ENCODE measurements at regions not wholly inside any gene's neighbourhood (a gene's known extent, or its start where the extent isn't known, plus 50 kb on each side); places are given as distances from the start of the nearest gene placed in this dataset.

- ChIA-PET POLR2A (no interaction called here), CTCF (interaction anchor here (2.4 to 14.1 kb wide), 2 partner anchors 162 to 223 kb away, joined by 8 to 340 read pairs; no protein-coding TSS in a partner anchor)
These were observed 76.4 kb upstream of the MAN1A2 start for GRCh38 chr1:117290890-117291289.

GRCh38 chr1:117289316-117289870 lies 77.9 kb upstream of the MAN1A2 start:
- TF ChIP-seq CTCF (IDR thresholded peaks at IDR 0.05; ENCODE audit: insufficient read depth, low read length, missing control alignments), result no peak
- no peak overlapping the region for H3K4me3 ChIP-seq (ENCODE audit: low read depth, low read length)
- ChIA-PET CTCF (interaction anchor here (0.8 to 14.1 kb wide), 5 partner anchors 161 to 564 kb away, joined by 3 to 340 read pairs (median 3); partner anchors contain the start of gene TTF2), POLR2A (no interaction called here)
- DNase-seq (ENCODE audit: low read depth, low spot score), result no peak

More at GRCh38 chr1:117290890-117291289, 76.4 kb upstream of the MAN1A2 start:
- TF ChIP-seq CTCF (IDR thresholded peaks at IDR 0.05; ENCODE audit: insufficient read depth, low read length, missing control alignments), result no peak
- DNase-seq (ENCODE audit: low read depth, low spot score), result no peak
- H3K4me3 ChIP-seq (ENCODE audit: low read depth, low read length), result no peak overlapping the region

- H3K4me3 ChIP-seq (ENCODE audit: low read depth, low read length), result no peak overlapping the region
- no peak for TF ChIP-seq CTCF (IDR thresholded peaks at IDR 0.05; ENCODE audit: insufficient read depth, low read length, missing control alignments)
- ChIA-PET CTCF (interaction anchor here (0.9 to 14.1 kb wide), 5 partner anchors 10 to 218 kb away, joined by 3 to 340 read pairs (median 18); no protein-coding TSS in a partner anchor), POLR2A (no interaction called here)
- no peak for DNase-seq (ENCODE audit: low read depth, low spot score)
These were observed 75.8 kb upstream of the VTCN1 start for GRCh38 chr1:117286562-117286961.

GRCh38 chr1:117286145-117286544 lies 75.4 kb upstream of the VTCN1 start:
- TF ChIP-seq CTCF (IDR thresholded peaks at IDR 0.05; ENCODE audit: insufficient read depth, low read length, missing control alignments), result no peak
- CTCF ChIA-PET, result interaction anchor here (0.9 to 14.1 kb wide), 6 partner anchors 10 to 218 kb away, joined by 3 to 340 read pairs (median 23); no protein-coding TSS in a partner anchor
- POLR2A ChIA-PET, result no interaction called here
- H3K4me3 ChIP-seq (ENCODE audit: low read depth, low read length), result no peak overlapping the region
- DNase-seq (ENCODE audit: low read depth, low spot score), result no peak

- ChIA-PET CTCF (interaction anchor here (0.7 to 14.1 kb wide), 41 partner anchors 8 to 546 kb away, joined by 3 to 340 read pairs (median 6); partner anchors contain the start of genes MAN1A2 and TTF2), POLR2A (no interaction called here)
- peak; percentile 51 for TF ChIP-seq CTCF (IDR thresholded peaks at IDR 0.05; ENCODE audit: insufficient read depth, low read length, missing control alignments)
- H3K4me3 ChIP-seq (ENCODE audit: low read depth, low read length), result no peak overlapping the region
- peak; percentile 37 for DNase-seq (ENCODE audit: low read depth, low spot score)
These were observed 73.9 kb upstream of the VTCN1 start for GRCh38 chr1:117284399-117285215.

- CTCF ChIA-PET, result interaction anchor here (0.9 to 1.3 kb wide), 4 partner anchors 204 to 211 kb away, joined by 3 to 5 read pairs (median 3); no protein-coding TSS in a partner anchor
- no peak overlapping the region for H3K4me3 ChIP-seq (ENCODE audit: low read depth, low read length)
- no peak for DNase-seq (ENCODE audit: low read depth, low spot score)
- POLR2A ChIA-PET, result no interaction called here
- TF ChIP-seq CTCF (IDR thresholded peaks at IDR 0.05; ENCODE audit: insufficient read depth, low read length, missing control alignments), result no peak
These were observed 67.8 kb upstream of the VTCN1 start for GRCh38 chr1:117278531-117278930.
